Epithelial cell of prostate (primary cell): ENCODE measurements at regions not wholly inside any gene's neighbourhood (a gene's known extent, or its start where the extent isn't known, plus 50 kb on each side); places are given as distances from the start of the nearest gene placed in this dataset.

Source experiments
- DNase-seq: peaks from one replicate; pipeline ENCODE4 v3.0.0-alpha.2; 2011; ENCODE audit warnings: low read depth, low spot score
- H3K27ac ChIP-seq: fragments of 450-650 bp; 2 replicates; pipeline ENCODE4 v1.5.1; 2017; ENCODE audit warnings: mild to moderate bottlenecking

GRCh38 chrX:3257471-3257870 is 89.0 kb downstream of the MXRA5 start:
- no peak overlapping the region for H3K27ac ChIP-seq
- DNase-seq = no peak

- no peak overlapping the region for H3K27ac ChIP-seq
- DNase-seq = no peak
These were observed 89.6 kb downstream of the MXRA5 start for GRCh38 chrX:3256868-3257267.

- no peak for DNase-seq
- no peak overlapping the region for H3K27ac ChIP-seq
These were observed 93.7 kb downstream of the MXRA5 start for GRCh38 chrX:3252744-3253143.

DNA sequence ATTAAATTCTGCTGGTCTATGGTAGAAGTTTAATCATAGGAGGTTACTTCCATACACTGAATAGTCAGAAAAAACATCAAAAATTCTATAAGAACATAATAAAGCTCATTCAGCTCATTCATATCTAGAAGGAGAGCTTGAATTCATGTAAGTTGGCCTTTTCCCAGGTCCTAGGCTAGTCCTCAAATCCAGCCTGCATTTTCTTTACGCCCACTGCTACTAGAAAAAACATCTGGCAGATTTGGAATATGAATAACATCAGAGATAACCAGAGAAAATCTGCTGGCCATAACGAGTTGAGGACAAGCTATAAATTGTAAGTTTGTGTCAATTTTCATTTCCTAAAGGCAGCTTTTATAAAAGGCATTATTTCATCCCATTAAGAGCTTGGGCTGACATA is 95.5 kb downstream of the MXRA5 start:
- DNase-seq = no peak
- no peak overlapping the region for H3K27ac ChIP-seq

DNA sequence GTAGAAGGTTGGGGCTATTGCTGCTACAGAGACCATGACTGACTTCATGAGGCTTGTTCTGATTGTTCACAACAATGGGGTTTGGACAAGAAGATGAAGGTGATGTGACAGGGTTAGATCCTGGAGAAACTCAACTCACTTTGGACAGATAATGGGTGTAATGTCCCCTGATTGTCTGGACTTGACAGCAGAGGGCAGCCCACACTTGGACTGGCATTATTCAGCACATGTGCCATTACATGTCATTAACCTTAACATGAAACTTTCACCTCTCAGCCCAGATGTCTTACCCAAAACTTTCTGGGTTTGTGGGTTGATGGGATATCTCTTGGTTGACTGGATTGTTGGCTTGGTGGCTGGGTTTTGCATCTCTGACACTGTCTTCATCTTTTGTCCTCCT is 101.5 kb downstream of the MXRA5 start:
- H3K27ac ChIP-seq = no peak overlapping the region
- no peak for DNase-seq

GRCh38 chrX:3244203-3244743 is 102.2 kb downstream of the MXRA5 start:
- no peak for DNase-seq

DNA sequence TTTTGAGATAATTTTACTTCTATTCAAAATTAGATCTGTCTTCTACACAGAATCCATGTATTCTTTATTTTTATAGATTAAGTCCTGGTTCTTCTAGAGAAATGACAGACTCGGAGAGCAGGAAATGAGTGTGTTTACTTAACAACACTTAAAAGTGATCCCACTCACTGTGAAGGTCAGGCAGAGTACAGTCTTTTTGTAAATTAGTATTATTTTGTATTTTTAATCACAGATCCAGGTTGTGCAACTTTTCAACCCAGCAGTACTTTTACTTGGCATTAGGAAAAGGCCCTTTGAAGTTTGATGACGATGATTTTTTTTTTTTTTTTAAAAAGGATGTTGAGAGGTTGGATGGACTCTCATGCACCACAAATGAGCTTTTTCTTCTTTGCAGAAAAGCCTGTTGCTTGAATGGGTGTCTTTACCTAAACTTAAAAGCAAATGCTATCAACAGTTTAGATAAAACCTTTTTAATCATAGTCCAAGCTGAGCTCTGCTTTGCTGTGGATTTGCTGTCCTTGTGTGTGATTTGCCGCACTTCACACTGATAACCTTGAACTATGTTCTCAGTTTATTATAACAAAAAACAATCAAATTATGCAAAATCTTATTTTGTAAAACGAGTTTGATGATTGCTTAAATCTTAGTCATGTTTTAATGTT is 114.1 kb downstream of the MXRA5 start:
- no peak for DNase-seq
- H3K27ac ChIP-seq = no peak overlapping the region

More at GRCh38 chrX:3244203-3244743, 102.2 kb downstream of the MXRA5 start:
- no peak overlapping the region for H3K27ac ChIP-seq

GRCh38 chrX:3231766-3232165 is 114.7 kb downstream of the MXRA5 start:
- no peak overlapping the region for H3K27ac ChIP-seq

GRCh38 chrX:3230496-3230895 is 116.0 kb downstream of the MXRA5 start:
- DNase-seq = no peak
- no peak overlapping the region for H3K27ac ChIP-seq

More at GRCh38 chrX:3231766-3232165, 114.7 kb downstream of the MXRA5 start:
- no peak for DNase-seq

DNA sequence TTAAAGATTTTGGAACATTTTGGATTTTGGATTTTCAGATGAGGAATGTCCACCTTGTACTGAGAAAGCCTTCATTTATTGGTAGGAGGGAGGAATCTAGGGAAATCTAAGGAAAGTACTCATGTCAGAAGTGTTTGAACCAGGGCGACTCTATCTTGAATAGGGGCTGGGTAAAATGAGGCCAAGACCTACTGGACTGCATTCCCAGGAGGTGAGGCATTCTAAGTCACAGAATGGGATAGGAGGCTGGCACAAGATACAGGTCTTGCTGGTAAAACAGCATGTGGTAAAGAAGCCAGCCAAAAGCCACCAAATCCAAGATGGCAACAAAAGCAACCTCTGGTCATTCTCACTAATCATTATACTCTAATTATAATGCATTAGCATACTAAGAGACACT is 118.9 kb downstream of the MXRA5 start:
- H3K27ac ChIP-seq = no peak overlapping the region
- DNase-seq = no peak

DNA sequence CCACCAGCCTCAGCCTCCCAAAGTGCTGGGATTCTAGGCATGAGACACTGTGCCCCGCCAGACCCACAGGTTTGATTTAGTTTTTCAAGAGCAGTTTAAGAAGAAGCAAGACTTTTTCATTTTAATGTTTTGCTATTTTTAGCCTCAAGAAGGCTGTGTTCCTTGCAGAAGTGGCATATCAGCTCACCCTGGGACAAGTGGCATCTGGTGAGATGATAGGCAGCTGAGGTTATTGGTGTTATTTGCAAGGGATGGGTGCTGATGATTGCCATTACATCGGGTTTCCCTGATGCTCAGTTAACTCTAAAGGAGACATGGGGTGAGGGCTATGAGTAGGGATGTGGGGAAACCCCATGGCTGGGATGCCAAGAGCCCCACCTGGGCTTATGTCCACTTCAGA is 120.4 kb downstream of the MXRA5 start:
- H3K27ac ChIP-seq = no peak overlapping the region
- no peak for DNase-seq

DNA sequence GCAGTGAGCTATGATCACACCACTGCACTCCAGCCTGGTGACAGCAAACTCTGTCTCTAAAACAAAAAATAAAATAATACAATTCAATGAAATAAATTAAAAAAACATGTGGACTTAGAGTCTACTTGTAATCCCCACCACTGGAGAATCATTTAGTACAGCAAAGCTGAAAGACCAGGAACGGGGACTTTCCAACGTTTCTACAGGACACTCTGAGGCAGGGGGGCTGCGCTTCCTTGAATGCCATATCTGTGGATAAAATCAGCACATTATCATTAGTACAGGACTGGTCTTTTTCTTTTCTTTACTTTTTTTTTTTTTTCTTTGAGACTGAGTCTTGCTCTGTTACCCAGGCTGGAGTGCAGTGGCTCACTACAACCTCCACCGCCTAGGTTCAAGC is 124.8 kb downstream of the MXRA5 start:
- no peak overlapping the region for H3K27ac ChIP-seq
- DNase-seq = no peak

GRCh38 chrX:3219667-3220066 is 126.8 kb downstream of the MXRA5 start:
- no peak for DNase-seq
- H3K27ac ChIP-seq = no peak overlapping the region

DNA sequence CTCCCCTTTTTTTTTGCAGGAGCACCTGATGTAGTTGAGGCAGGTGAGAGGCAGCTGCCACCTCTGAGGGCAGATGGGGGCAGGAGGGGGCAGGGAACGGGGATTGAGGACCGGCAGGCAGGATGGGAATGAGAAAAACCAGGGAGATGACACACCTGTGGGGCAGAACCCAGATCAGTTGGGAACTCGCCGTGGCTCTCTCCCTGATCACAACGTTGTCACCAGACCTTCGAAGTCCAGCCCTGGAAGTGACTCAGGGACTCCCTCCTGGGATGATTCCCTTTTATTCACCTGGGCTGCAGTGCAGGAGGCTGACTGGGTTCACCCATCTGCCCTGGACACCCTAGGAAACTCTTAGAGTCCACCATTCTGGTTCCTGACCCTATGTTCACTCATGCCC is 127.2 kb downstream of the MXRA5 start:
- H3K27ac ChIP-seq = no peak overlapping the region
- DNase-seq = no peak

GRCh38 chrX:3218442-3218841 is 128.0 kb downstream of the MXRA5 start:
- no peak overlapping the region for H3K27ac ChIP-seq
- no peak for DNase-seq

DNA sequence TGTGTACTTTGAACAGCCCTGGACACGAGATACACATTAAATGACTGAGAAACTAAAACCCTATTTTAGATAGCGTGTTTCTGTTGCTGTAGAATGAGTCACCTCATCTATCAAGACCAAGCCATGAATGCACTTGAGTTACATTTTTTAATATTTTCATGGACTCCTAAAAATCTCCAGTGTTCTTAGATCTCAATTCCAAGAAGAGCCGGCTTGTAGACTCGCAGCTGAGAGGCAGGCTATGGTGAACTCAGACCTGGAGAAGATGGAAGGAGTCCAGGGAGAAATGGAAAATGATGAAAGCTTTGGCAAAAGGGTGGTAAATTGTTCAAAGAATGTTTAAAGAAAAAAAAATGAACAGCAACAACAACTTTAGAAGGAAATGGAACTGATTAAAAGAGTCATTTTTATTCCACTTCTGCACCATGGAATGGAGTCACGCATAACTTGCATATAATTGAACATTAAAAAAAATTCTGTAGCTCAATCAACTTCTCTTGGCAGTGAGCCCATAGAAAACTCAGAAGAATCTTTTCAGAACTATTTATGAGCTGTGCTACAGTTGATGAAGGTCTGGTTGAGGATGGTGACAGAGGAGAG is 129.8 kb downstream of the MXRA5 start:
- H3K27ac ChIP-seq = no peak overlapping the region
- DNase-seq = no peak

GRCh38 chrX:3215249-3215648 is 131.2 kb downstream of the MXRA5 start:
- no peak overlapping the region for H3K27ac ChIP-seq
- no peak for DNase-seq

DNA sequence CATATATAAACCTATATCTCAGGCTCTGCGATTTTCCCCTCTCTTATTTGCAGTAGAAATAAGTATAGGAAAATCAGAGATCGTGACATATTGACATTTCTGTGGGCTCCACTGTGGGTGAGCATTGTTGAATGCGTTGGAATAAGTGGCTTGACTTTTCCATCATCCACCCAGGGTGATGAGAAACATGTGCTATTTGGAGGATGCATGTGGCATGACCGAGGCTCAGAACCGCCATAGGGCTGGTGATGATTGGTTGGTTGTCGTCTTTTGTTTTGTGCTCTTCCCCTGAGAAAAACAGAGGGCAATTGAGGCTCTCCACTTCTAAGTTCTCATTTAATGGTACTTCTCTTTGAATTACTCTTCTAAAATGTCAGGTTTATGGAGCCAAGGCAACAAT is 140.1 kb downstream of the MXRA5 start:
- H3K27ac ChIP-seq = no peak overlapping the region
- no peak for DNase-seq

DNA sequence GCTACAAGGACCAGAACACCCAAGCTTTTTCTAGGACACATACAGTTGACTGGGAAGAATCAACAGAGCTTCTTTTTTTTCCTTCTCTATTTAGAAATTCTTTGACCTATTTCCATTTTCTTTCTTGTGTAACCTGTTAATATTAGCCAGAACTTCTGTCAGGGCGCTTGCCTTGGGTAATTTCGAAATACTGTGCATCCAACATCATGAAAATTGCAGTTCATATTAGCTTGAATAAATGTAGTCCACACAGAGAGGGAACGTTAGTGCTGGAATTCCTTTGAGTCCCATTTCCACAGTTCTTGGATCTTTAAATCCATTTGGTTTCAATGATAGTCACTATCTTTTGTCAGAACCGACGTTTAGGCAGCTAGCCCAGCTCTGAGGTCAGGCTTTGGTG is 141.8 kb downstream of the MXRA5 start:
- DNase-seq = no peak

GRCh38 chrX:3195845-3196244 is 150.6 kb downstream of the MXRA5 start:
- DNase-seq = no peak
- H3K27ac ChIP-seq = no peak overlapping the region

More for the DNA sequence above, 141.8 kb downstream of the MXRA5 start:
- H3K27ac ChIP-seq = no peak overlapping the region

GRCh38 chrX:3192835-3193234 is 151.6 kb downstream of the ARSF start:
- no peak overlapping the region for H3K27ac ChIP-seq
- DNase-seq = no peak

GRCh38 chrX:3191796-3192195 is 150.5 kb downstream of the ARSF start:
- DNase-seq = no peak

More at GRCh38 chrX:3191796-3192195, 150.5 kb downstream of the ARSF start:
- H3K27ac ChIP-seq = no peak overlapping the region
